ENCODE measurements at regions not wholly inside any gene's neighbourhood (a gene's known extent, or its start where the extent isn't known, plus 50 kb on each side); places are given as distances from the start of the nearest gene placed in this dataset.

DNA sequence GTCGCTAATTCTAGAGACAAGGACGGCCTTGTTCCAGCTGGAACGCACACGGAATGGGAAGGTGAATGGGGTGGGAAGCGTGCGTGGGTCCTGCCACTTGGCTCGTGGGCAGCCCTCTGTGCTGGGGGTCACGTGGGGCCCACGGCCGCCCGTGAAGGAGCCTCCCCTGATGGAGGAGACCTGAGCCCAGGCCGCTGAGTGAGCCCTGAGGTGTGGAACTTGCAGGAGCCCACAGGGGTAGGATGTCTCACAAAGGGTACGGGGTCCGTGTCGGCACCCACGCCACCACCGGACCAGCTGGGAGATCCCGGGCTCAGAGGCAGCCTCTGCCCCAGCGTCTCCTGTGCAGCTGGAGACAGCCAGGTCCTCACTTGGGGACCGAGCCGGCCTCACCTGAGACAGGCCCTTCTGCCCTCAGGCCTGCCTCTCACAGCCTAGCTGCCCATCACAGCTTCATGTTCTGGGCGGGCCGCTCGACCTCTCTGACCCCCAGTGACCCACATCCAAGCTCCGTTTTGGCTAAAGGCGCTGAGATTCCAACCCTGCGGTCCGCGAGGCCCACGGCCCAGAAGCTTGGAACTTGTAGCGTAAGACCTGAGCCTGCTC is 84.8 kb downstream of the FOXL3 start:
- peak; percentile 67 for DNase-seq
- intact Hi-C loops (cut with DNase I; ENCODE audit: low total_unique reads), result no loop called here
- Histone ChIP-seq H3K27me3 (replicated peaks in 1 of 7) (peaks cover 0 to 42% (median 0%) of the 10 kb centered on the region in 7 donors), H3K27ac (no peak overlapping the region), H3K9me3 (no peaks in the 10 kb centered on the region), H3K4me3 (no peak overlapping the region), H3K4me1 (peaks cover 0 to 43% (median 26%) of the 10 kb centered on the region in 6 donors), H3K36me3 (no peaks in the 10 kb centered on the region)
- 88 to 94% (median 90%) methylated on average over 25 to 31 of the region's 31 CpGs for WGBS, 5 donors
- TF ChIP-seq, protein P1, sequence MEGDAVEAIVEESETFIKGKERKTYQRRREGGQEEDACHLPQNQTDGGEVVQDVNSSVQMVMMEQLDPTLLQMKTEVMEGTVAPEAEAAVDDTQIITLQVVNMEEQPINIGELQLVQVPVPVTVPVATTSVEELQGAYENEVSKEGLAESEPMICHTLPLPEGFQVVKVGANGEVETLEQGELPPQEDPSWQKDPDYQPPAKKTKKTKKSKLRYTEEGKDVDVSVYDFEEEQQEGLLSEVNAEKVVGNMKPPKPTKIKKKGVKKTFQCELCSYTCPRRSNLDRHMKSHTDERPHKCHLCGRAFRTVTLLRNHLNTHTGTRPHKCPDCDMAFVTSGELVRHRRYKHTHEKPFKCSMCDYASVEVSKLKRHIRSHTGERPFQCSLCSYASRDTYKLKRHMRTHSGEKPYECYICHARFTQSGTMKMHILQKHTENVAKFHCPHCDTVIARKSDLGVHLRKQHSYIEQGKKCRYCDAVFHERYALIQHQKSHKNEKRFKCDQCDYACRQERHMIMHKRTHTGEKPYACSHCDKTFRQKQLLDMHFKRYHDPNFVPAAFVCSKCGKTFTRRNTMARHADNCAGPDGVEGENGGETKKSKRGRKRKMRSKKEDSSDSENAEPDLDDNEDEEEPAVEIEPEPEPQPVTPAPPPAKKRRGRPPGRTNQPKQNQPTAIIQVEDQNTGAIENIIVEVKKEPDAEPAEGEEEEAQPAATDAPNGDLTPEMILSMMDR (IDR thresholded peaks at IDR 0.05 in 8 of 11, conservative IDR thresholded peaks at IDR 0.05 in 3 of 11), result no peak
- no peak for TF ChIP-seq POLR2A (IDR thresholded peaks at IDR 0.05)
- TF ChIP-seq POLR2AphosphoS5 (IDR thresholded peaks at IDR 0.05), result no peak

- H3K27me3 ChIP-seq (replicated peaks in 1 of 7), result peaks cover 0 to 46% (median 0%) of the 10 kb centered on the region in 7 donors
- no peaks in the 10 kb centered on the region for H3K9me3 ChIP-seq
- no peak overlapping the region for H3K27ac ChIP-seq
- no peak overlapping the region for H3K4me3 ChIP-seq
- intact Hi-C loops (cut with DNase I; ENCODE audit: low total_unique reads), result no loop called here
- peak; percentile 72 for DNase-seq
- TF ChIP-seq POLR2AphosphoS5 (IDR thresholded peaks at IDR 0.05), result no peak
- no peaks in the 10 kb centered on the region for H3K36me3 ChIP-seq
- 79 to 86% (median 84%) methylated on average over 28 to 32 of the region's 32 CpGs for whole genome bisulfite sequencing, 5 donors
- H3K4me1 ChIP-seq, result peaks cover 0 to 48% (median 30%) of the 10 kb centered on the region in 6 donors
Measured at GRCh38 chr7:375321-375831, 85.4 kb downstream of the FOXL3 start.

GRCh38 chr7:375901-376305 is 85.9 kb downstream of the FOXL3 start:
- intact Hi-C loops (cut with DNase I; ENCODE audit: low total_unique reads), result no loop called here
- H3K4me3 ChIP-seq, result no peak overlapping the region
- no peaks in the 10 kb centered on the region for H3K36me3 ChIP-seq
- TF ChIP-seq POLR2AphosphoS5 (IDR thresholded peaks at IDR 0.05), result no peak
- no peak for TF ChIP-seq POLR2A (IDR thresholded peaks at IDR 0.05)
- TF ChIP-seq, protein P1 (IDR thresholded peaks at IDR 0.05 in 8 of 11, conservative IDR thresholded peaks at IDR 0.05 in 3 of 11), result no peak
- peak; percentile 63 for DNase-seq
- H3K9me3 ChIP-seq, result no peaks in the 10 kb centered on the region
- H3K27ac ChIP-seq, result no peak overlapping the region
- peaks cover 0 to 46% (median 0%) of the 10 kb centered on the region in 7 donors for H3K27me3 ChIP-seq (replicated peaks in 1 of 7)
- H3K4me1 ChIP-seq, result peaks cover 3 to 53% (median 33%) of the 10 kb centered on the region in 6 donors
- 26 to 39% (median 37%) methylated on average over 15 to 19 of the region's 19 CpGs for WGBS, 5 donors

DNA sequence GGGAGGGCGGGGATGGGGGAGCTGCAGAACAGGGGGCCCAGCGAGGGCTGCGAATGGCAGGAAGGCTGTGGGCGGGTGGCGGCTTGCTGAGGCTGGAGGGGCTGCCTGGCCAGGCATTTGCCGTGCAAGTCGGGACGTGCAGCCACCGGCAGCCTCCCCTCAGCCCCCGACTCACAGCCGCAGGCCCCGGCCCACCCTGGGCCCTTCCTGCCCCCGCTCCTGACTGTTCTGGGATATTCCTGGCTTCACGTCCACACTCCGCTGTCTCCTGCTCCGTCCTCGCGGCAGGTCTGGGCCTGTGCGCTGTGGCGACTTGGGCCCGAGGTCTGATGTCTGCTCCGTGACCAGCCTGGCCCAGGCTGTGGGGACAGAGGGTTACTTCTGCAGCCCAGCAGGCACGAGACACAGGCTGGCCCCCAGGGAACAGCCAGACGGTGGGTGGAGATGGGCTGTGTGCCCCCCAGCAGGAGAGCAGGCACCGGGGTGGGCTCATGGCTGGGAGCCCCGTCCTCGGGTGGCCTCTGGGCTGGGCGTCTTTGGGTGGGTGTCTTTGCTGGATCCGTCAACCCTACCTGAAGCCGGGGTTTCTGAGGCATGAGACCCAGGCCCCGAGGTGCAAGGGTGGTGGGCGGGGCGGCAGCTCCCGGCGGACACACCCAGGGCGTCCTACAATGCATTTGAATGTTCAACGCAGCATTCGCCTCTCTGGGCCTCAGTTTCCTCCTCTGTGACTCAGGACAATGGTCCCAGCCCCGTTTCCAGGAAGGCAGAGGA is 86.5 kb downstream of the FOXL3 start:
- TF ChIP-seq, protein P1 (IDR thresholded peaks at IDR 0.05 in 8 of 11, conservative IDR thresholded peaks at IDR 0.05 in 3 of 11), result no peak
- TF ChIP-seq POLR2AphosphoS5 (IDR thresholded peaks at IDR 0.05), result no peak
- TF ChIP-seq POLR2A (IDR thresholded peaks at IDR 0.05), result no peak
- H3K36me3 ChIP-seq, result no peaks in the 10 kb centered on the region
- H3K4me3 ChIP-seq, result no peak overlapping the region
- peaks cover 0 to 46% (median 0%) of the 10 kb centered on the region in 7 donors for H3K27me3 ChIP-seq (replicated peaks in 1 of 7)
- intact Hi-C loops (cut with DNase I; ENCODE audit: low total_unique reads), result no loop called here
- DNase-seq, result peak; percentile 72
- H3K27ac ChIP-seq, result no peak overlapping the region
- 50 to 70% (median 57%) methylated on average over 23 to 39 of the region's 39 CpGs for WGBS, 5 donors
- H3K4me1 ChIP-seq, result peaks cover 8 to 59% (median 39%) of the 10 kb centered on the region in 6 donors
- H3K9me3 ChIP-seq, result no peaks in the 10 kb centered on the region
